Heart right ventricle (tissue), 16 donors: ENCODE measurements at regions not wholly inside any gene's neighbourhood (a gene's known extent, or its start where the extent isn't known, plus 50 kb on each side); places are given as distances from the start of the nearest gene placed in this dataset.

ENCODE experiments used
- ATAC-seq, 8 donors: fragments of 200-7000 bp; cut with Tn5 transposase; one replicate each; pipeline ENCODE4 v1.9.1; 2020; ENCODE audit warnings: mild to moderate bottlenecking in 8 of 8, moderate library complexity in 8 of 8, moderate number of reproducible peaks in 1 of 8
- DNase-seq, 2 donors: peaks; one replicate each; pipeline ENCODE4 v3.0.0-alpha.2; 2020
- H3K27ac ChIP-seq, 10 donors: fragments of 200-600 bp; sonication (generic) in 2 of 10; one replicate each; pipeline versions ENCODE4 v1.5.0 to v1.8.0; 2020 to 2022; ENCODE audit warnings: mild to moderate bottlenecking in 3 of 10
- H3K27me3 ChIP-seq, 7 donors: fragments of 200-600 bp; one replicate each; pipeline ENCODE4 v1.8.0; 2021 to 2022; ENCODE audit warnings: mild to moderate bottlenecking in 2 of 7
- H3K36me3 ChIP-seq, 9 donors: fragments of 200-600 bp; sonication (generic) in 1 of 9; one replicate each; pipeline versions ENCODE4 v1.5.0 to v1.8.0; 2020 to 2022; ENCODE audit warnings: mild to moderate bottlenecking in 2 of 9
- H3K4me1 ChIP-seq, 9 donors: fragments of 200-600 bp; sonication (generic) in 1 of 9; one replicate each; pipeline versions ENCODE4 v1.5.0 to v1.8.0; 2020 to 2022; ENCODE audit warnings: mild to moderate bottlenecking in 4 of 9
- H3K4me3 ChIP-seq, 10 donors: fragments of 200-600 bp; sonication (generic) in 2 of 10; one replicate each; pipeline versions ENCODE4 v1.5.0 to v1.8.0; 2020 to 2022; ENCODE audit warnings: mild to moderate bottlenecking in 7 of 10, moderate library complexity in 2 of 10
- H3K9me3 ChIP-seq, 11 donors: fragments of 200-600 bp in 10 of 11; sonication (generic) in 2 of 11; one replicate each; pipeline versions ENCODE4 v1.5.0 to v1.8.0; 2013 to 2022; ENCODE audit warnings: mild to moderate bottlenecking in 2 of 11, control low read depth in 1 of 11, moderate library complexity in 1 of 11
- WGBS, 2 donors: extraction: QIAGEN DNeasy Blood & Tissue Kit; methylation state at CpG; one replicate each; pipeline ENCODE4 v1.1.7; 2013; ENCODE audit warnings: inconsistent platforms in 1 of 2; 5-methylcytosine and 5-hydroxymethylcytosine counted together
- intact Hi-C, 10 donors: fragments of 100-400 bp; cut with DNase I; formaldehyde crosslinking; loops; one replicate each; pipeline versions ENCODE4 v1.11.1 to v1.14.2; 2022
- TF ChIP-seq, protein P1 (sequence below), 9 donors: fragments of 200-600 bp; sonication (generic) in 2 of 9; IDR thresholded peaks; one replicate each; pipeline versions ENCODE4 v1.5.0 to v1.8.0; 2021 to 2022; ENCODE audit warnings: antibody characterized with exemption in 9 of 9, mild to moderate bottlenecking in 5 of 9, moderate library complexity in 1 of 9
- donor health status: Arrhythmogenic right ventricular cardiomyopathy.
- donor health status: ischemic (EF 13 %, LVEDD 7.1; RV severe dilation, severe dysfunction).
- donor health status: healthy with polysubstance abuse.
- donor health status: DM: no; HTN: yes; CAD: no.
- donor health status: DM: no; HTN: no; CAD: no.
- donor health status: ischemic (EF 25% LVEDD 6.9; RV normal size, moderate dysfunction).
- donor health status: ischemic (EF 25% LVEDD 5.7; RV mildly dilated, moderate dysfunction).
- donor health status: healthy.
- donor health status: DM: yes; HTN: yes; CAD: no.
- donor health status: Ischemic cardiomyopathy.
- donor health status: ischemic (EF 35%, LVEDD 5.7; RV mildly dilated, moderate dysfunction).
- donor health status: nonischemic (EF 11% LVEDD 7.7; RV severe dilation, severe dysfunction).
- donor health status: DM: yes; HTN: yes; CAD: no.
- donor health status: PGD.
- donor health status: ischemic (EF 29% LVEDD 5.4; RV normal size, mild dysfunction).
- donor health status: nonischemic (EF 23%, LVEDD 6.1; RV moderate dilation, normal function).

DNA sequence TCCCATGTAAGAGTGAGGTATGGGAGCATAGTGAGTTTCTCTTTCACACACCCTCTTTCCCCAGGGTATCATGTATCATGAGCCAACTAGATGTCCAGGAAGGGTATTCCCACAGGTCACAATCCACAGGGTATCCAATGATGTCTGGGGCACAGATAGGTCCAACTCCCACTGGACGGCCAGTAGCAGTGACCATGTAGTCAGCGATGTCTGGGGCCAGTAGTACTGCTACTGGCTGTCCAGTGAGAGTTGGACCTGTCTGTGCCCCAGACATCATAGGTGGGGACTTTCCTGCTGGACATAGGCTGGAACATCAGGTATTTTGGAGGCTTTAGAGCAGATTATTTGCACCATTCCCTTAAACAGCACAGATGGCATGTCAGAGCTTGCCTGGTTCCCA, 352.6 kb upstream of the SGCD start:
- Histone ChIP-seq H3K27me3 (no peaks in the 10 kb centered on the region), H3K36me3 (no peaks in the 10 kb centered on the region), H3K27ac (no peak overlapping the region), H3K9me3 (no peaks in the 10 kb centered on the region), H3K4me1 (peaks cover 0 to 17% (median 12%) of the 10 kb centered on the region in 9 donors), H3K4me3 (no peak overlapping the region)
- WGBS, 2 donors = 88 to 97% methylated on average over 2 of the region's 2 CpGs
- TF ChIP-seq, protein P1, sequence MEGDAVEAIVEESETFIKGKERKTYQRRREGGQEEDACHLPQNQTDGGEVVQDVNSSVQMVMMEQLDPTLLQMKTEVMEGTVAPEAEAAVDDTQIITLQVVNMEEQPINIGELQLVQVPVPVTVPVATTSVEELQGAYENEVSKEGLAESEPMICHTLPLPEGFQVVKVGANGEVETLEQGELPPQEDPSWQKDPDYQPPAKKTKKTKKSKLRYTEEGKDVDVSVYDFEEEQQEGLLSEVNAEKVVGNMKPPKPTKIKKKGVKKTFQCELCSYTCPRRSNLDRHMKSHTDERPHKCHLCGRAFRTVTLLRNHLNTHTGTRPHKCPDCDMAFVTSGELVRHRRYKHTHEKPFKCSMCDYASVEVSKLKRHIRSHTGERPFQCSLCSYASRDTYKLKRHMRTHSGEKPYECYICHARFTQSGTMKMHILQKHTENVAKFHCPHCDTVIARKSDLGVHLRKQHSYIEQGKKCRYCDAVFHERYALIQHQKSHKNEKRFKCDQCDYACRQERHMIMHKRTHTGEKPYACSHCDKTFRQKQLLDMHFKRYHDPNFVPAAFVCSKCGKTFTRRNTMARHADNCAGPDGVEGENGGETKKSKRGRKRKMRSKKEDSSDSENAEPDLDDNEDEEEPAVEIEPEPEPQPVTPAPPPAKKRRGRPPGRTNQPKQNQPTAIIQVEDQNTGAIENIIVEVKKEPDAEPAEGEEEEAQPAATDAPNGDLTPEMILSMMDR (IDR thresholded peaks at IDR 0.05) = no peak
- DNase-seq (no peak), ATAC-seq (peak in 1 of 8 donors; percentile 62)
- intact Hi-C loops = no loop called here

- WGBS, 2 donors = 46 to 55% methylated on average over 3 of the region's 3 CpGs
- peak in 6 of 8 donors; percentile 65 to 85 (median 70) for ATAC-seq
- peak overlapping the region in 2 of 10 donors; percentile 7 to 10 for H3K27ac ChIP-seq
- no peak overlapping the region for H3K4me3 ChIP-seq
- TF ChIP-seq, protein P1 (IDR thresholded peaks at IDR 0.05) = no peak
- H3K27me3 ChIP-seq = no peaks in the 10 kb centered on the region
- no peaks in the 10 kb centered on the region for H3K36me3 ChIP-seq
- intact Hi-C loops = no loop called here
- H3K4me1 ChIP-seq = peaks cover 0 to 24% (median 19%) of the 10 kb centered on the region in 9 donors
- DNase-seq = peak in 1 of 2 donors; percentile 11
- no peaks in the 10 kb centered on the region for H3K9me3 ChIP-seq
Observed at GRCh38 chr5:155978850-155979249, 348.1 kb upstream of the SGCD start.

GRCh38 chr5:155982354-155982753, 344.6 kb upstream of the SGCD start:
- peak in 6 of 8 donors; percentile 9 to 62 (median 50) for ATAC-seq
- no peak for DNase-seq
- Histone ChIP-seq H3K4me3 (peak overlapping the region in 4 of 10 donors; percentile 2 to 9 (median 7)), H3K4me1 (peaks cover 0 to 27% (median 19%) of the 10 kb centered on the region in 9 donors), H3K9me3 (no peaks in the 10 kb centered on the region), H3K27ac (peak overlapping the region in 4 of 10 donors; percentile 14 to 51 (median 34)), H3K36me3 (no peaks in the 10 kb centered on the region), H3K27me3 (no peaks in the 10 kb centered on the region)
- WGBS, 2 donors = 31 to 33% methylated on average over 3 of the region's 3 CpGs
- intact Hi-C loops = no loop called here
- TF ChIP-seq, protein P1 (IDR thresholded peaks at IDR 0.05) = no peak

- intact Hi-C loops = no loop called here
- Histone ChIP-seq H3K9me3 (no peaks in the 10 kb centered on the region), H3K27ac (no peak overlapping the region), H3K4me1 (peaks cover 0 to 22% (median 13%) of the 10 kb centered on the region in 9 donors), H3K4me3 (no peak overlapping the region), H3K27me3 (no peaks in the 10 kb centered on the region), H3K36me3 (no peaks in the 10 kb centered on the region)
- WGBS, 2 donors = 80 to 82% methylated on average over 3 of the region's 3 CpGs
- TF ChIP-seq, protein P1 (IDR thresholded peaks at IDR 0.05) = no peak
- DNase-seq (no peak), ATAC-seq (no peak)
Observed at GRCh38 chr5:155983954-155984353, 343.0 kb upstream of the SGCD start.
